Testis (tissue), 2 donors: ENCODE measurements at regions not wholly inside any gene's neighbourhood (a gene's known extent, or its start where the extent isn't known, plus 50 kb on each side); places are given as distances from the start of the nearest gene placed in this dataset.

ENCODE experiments used
- CTCF ChIP-seq, 3 experiments: fragments of 450-650 bp in 2 of 3; fragments of 200-600 bp in 1 of 3; sonication (generic) in 1 of 3; IDR thresholded peaks; one replicate each; pipeline ENCODE4 v1.5.1; 2016 to 2019; ENCODE audit warnings: antibody characterized with exemption in 3 of 3, mild to moderate bottlenecking in 2 of 3, moderate library complexity in 1 of 3
- POLR2A ChIP-seq: fragments of 450-650 bp; IDR thresholded peaks from one replicate; pipeline ENCODE4 v1.6.1; 2017; ENCODE audit warnings: antibody characterized with exemption, mild to moderate bottlenecking, moderate library complexity

GRCh38 chr6:26185004-26185403 is 97.8 kb downstream of the HFE start:
- TF ChIP-seq CTCF (IDR thresholded peaks at IDR 0.05) (no peak), POLR2A (no peak)
